DMS114 treated with DMSO at 0.1 percent for 48 hours (cell line): ENCODE measurements at regions not wholly inside any gene's neighbourhood (a gene's known extent, or its start where the extent isn't known, plus 50 kb on each side); places are given as distances from the start of the nearest gene placed in this dataset.

Source experiments
- DNase-seq: peaks from one replicate; lab custom pipeline; 2025; ENCODE audit not compliant: unreplicated experiment; lab: John Stamatoyannopoulos, UW

DNA sequence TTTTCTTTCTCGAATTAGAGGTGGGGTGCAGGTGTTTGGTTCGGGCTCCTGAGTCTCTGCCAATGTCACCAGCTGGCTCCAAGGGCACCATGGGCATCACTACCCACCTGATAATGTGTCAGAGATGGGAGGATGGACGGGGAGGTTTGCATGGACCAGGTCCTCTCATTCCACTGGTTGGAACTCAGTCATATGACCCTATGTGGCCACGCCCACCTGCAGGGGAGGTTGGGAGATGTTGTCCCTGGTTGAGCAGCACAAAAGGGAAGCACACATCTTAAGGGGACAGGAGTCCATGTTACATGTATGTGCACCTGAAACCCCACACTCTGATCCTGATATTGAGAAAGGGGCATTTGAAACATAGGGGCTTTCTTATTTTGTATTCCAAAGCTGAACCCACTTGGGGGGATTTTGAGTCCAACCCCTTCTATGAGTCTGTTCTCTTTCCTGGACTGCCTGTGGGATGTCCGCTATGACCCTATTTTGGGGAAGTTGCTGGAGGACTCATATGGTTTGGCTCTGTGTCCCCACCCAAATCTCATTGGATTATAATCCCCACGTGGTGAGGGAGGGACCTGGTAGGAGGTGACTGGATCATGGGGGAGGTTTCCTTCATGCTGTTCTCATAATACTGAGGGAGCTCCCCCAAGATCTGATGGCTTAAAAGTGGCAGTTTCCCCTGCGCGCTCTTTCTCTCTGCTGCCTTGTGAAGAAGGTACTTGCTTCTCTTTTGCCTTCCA, 66.9 kb upstream of the BAIAP2L1 start:
- DNase-seq = no peak

- no peak for DNase-seq
These were observed 64.1 kb upstream of the BAIAP2L1 start for GRCh38 chr7:98465022-98465421.

DNA sequence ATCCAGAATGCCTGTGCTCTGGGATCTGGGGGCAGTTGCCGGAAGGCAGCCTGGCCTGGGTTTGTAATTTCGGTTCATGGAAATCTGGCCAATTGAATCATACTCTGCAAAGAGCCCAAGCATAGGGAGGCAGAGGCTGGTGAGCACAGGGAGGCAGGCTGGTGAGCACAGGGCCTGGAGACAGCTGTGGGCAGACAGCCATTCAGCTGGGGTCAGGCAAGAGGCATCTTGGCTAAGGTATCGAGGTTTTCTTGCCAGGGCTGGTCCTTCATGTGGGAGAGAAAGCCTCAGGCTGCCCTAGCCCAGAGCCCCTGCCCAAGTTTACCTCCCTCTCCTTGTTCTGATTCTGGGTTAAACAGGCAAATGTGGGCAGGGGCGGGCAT, 63.7 kb upstream of the BAIAP2L1 start:
- DNase-seq = no peak

DNA sequence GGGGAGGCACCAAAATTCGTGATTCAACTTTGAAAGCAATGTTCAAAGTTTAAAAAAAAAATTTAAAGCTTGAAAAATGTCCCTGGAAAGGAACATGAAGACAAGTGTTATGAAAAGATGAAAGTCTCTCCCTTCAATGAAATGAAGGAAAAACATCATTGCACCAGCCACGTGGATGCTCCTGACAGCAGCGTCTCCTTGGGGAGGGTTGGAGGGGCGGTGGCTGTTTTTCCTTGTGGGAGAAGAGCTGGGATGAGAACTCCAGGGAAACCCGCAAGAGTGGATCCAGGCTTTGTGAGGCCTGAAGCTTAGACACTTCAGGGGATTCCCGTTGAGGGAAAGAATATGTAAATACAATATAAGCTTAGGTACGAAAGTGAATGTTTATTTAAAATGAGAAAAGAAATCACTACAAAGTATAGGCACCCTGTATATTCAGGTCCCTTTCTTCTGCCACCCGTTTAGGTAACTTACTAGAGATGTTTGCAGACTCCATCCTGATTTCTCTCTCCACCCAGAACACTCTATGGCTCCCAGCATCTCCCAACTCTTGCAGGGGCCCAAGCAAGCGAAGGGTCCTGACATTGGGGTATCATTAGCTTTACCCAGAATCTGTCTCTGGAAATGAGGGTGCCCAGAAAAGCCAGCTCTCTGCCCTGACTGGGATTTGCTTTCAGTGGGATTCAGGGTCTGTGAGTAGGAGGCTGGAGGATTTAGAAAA, 63.1 kb upstream of the BAIAP2L1 start:
- DNase-seq = no peak

- no peak for DNase-seq
These were observed 62.2 kb upstream of the BAIAP2L1 start for GRCh38 chr7:98462911-98463633.

DNA sequence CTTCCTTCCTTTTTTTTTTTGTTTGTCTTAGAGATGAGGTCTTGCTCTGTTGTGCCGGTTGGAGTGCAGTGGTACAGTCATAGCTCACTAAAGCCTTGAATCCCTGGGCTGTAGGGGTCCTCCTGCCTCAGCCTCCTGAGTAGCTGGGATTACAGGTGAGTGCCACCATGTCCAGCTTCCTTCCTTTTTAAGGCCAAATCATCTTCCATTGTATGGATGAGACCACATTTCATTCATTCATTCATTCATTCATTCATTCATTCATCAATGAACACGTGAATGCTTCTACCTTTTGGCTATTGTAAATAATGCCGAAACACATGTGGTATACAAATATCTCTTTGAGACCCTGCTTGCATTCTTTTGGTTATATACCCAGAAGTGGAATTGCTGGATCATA, 60.0 kb upstream of the BAIAP2L1 start:
- no peak for DNase-seq

DNA sequence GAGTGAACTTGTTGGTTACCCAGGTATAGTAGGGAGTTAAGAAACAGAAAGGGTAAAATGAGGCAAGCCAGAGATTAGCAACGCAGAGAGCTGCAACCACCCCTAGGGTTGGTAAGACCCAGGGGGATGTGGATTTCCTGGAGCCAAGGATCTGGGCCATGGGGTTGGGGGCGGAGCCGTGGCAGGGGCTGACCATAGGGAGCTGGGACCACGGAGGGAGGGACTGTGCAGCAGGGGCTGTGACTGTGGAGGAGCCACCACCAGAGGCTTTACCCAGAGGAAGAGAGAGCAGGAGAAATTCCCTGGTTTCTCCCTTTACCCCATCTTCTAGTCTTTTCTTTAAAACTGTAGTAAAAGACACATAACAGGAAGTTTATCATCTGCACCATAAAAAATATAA, 58.6 kb upstream of the BAIAP2L1 start:
- no peak for DNase-seq

DNA sequence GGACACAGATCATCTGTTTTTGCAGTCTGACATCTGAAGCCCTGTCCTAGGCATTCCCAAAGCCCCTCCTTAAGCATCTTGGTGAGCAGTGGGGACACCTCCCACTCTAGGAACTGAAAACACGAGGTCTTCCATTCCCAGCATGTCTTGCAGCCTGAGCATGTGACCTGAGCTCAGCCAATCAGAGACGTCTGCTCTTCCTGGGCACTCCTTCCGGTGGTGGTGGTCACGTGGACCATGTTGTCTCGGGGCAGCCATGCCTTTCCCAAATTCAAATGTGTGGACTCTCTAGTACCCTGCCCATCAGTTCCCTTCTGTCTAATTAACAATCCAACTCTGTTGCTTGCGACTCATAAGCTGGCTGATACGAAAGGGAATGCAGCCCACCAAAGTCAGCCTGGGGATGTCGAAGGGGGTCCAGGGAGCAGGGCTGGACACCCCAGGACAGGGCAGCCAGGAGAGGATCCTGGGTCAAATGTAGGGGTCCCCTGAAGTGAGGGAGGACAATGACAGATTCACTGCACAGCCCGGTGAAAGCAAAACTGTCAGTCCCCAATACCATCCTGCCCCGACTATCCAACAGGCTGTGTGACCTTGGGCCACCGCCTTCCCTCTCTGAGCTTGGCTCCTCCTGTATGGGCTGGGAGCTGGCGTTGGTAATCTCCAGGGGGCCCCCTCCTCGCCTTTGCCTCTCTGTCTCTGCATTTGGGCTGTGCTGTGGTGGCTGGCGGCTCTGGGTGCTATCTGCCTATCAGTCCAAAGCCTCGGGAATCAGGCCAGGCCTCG, 57.4 kb upstream of the BAIAP2L1 start:
- DNase-seq = no peak

DNA sequence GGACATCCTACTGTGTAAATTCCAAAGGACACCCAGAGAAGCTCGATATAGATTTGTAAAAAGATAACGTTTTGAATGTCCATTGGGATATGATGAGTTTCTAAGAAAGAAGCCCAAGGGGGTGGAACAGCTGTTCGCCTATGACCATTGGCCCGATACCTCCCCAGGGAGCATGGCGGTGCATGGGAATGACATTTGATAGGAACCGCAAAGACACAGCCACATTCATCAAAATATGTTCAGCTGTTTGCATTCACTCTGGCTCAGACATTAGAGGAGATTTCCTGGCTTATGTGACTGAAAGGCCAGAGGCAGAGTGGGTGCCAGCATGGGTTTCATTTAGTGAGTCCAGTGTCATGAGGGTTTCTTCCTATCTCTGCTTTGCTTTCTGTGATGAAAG, 56.0 kb upstream of the BAIAP2L1 start:
- no peak for DNase-seq

DNA sequence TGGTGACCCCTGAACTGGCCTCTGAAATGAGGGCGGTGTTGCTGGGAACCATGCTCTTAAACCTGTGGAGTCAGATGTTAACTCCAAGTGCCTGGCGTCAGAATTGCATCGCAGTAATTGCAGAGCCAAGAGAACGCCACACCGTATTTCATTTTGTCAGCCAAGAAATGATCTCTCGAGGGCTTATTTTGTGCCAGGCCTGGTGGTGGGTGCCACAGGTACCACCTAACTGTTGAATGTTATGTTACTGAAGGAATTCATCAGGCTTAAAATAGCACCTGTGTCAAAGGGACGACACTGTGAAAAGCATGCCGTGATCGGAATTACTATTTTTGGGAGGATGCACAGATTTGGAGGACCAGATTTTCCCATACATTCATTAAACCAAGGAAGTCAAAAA, 51.9 kb upstream of the BAIAP2L1 start:
- no peak for DNase-seq
